NCI-H1105 (cell line): ENCODE measurements at regions not wholly inside any gene's neighbourhood (a gene's known extent, or its start where the extent isn't known, plus 50 kb on each side); places are given as distances from the start of the nearest gene placed in this dataset.

ENCODE experiments used
- DNase-seq: peaks from one replicate; lab custom pipeline; 2025; lab: John Stamatoyannopoulos, UW

- DNase-seq, result no peak
Measured at GRCh38 chr18:40558706-40559392, 1396.2 kb upstream of the PIK3C3 start.

GRCh38 chr18:40555914-40556313 is 1399.1 kb upstream of the PIK3C3 start:
- DNase-seq, result no peak

DNA sequence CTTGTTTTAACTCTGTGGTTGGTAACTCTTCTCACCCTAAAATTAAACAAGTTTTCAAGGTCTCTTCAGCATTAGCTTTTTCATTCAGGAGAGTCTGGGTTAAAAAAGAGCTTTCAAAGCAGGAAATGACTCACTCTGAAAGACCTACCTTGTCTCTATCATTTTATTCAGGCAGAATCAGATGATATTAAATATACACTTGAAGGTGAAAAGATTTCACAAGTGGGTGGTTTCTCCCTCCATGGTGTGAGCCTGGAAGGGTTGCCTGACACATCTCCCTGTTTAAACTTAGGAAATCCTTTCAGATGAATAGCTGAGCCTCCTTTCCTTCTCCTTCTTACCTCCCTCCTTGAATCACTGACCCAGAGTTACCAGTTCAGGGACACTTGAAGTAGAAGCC is 1402.0 kb upstream of the PIK3C3 start:
- DNase-seq, result no peak

DNA sequence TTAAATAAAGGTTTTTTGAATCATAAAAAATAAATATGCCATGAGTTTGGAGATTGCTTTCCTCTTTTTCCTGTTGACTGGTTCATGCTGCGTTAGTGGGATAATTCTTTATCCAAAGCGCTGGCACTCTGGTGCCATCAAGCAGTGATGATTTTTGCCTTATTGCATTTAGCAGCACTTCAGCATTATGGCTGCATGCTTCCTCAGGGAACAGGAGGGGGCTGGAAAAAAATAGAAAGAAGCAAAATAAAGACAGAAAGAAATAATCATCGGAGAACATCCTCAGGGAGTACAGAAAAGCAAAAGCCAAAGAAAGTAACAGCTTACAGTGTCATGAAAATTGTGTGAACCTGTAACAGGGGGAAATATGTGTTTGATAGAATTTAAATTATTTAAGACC is 1408.2 kb upstream of the PIK3C3 start:
- DNase-seq, result no peak

DNA sequence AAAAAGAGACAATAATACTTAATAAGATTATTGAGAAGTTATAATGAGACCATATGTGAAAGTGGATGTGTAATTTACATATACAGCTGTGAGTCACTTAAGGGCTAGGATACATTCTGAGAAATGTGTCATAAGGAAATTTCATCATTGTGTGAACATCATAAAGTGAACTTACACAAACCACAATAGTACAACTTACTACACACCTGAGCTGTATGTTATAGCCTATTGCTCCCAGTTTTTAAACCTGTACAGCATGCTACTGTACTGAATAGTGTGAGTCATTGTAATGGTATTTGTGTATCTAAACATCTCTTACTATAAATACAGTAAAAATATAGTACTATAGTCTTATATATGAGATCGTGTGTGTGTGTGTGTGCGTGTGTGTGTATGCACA is 1420.3 kb upstream of the PIK3C3 start:
- DNase-seq, result no peak

DNA sequence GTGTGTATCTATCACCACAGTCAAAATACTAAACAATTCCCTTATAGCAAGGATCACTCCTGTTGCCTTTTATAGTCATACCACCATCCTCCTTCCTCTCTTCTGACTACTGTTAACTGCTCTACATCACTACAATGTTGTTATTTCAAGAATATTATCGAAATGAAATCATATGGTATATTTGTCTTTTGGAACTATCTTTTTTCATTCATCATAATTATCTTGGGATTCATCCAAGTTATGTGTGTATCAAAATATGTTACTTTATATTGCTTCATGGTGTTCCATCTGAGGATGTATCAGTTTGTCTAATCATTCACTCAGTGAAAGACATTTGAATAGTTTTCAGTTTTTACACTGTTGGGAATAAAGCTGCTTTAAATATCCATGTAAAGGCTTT is 1423.0 kb upstream of the PIK3C3 start:
- DNase-seq, result no peak

GRCh38 chr18:40531051-40531450 is 1424.0 kb upstream of the PIK3C3 start:
- DNase-seq, result no peak

DNA sequence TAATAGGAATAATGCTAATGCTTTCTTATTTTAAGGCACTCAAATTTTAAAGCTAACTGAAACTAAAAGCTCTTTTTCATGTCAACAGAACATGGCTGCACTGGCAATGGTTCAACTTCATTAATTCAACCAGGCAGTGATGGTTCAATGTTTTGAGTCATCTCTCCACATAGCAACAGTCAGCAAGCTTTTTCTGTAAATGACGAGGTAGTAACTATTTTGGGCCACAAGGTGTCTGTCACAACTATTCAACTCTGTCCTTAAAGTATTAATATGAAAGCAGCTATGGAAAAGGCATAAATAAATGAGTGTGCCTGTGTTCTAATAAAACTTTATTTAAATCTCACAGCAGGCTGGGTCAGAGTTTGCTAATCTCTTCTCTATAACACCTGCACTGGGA is 1425.6 kb upstream of the PIK3C3 start:
- DNase-seq, result no peak

- no peak for DNase-seq
Measured at GRCh38 chr18:40524881-40525280, 1430.2 kb upstream of the PIK3C3 start.

DNA sequence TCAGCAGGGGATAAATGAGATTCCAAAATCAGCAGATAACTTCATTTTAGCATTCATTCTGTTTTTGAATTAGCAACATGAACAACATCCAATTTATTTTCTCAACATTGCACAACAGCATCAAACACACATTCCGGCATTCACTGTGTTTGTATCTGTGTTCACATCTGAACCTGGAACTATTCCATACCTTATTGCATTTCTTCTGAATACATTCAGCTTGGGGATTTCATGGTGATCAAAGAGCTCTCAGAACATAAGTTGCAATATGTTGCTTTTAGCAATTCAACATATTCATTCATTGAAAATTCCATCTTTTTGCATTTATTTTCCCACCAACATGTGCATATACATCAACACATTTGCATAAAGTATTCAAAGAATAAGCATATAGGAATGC is 1431.7 kb upstream of the PIK3C3 start:
- DNase-seq, result no peak

DNA sequence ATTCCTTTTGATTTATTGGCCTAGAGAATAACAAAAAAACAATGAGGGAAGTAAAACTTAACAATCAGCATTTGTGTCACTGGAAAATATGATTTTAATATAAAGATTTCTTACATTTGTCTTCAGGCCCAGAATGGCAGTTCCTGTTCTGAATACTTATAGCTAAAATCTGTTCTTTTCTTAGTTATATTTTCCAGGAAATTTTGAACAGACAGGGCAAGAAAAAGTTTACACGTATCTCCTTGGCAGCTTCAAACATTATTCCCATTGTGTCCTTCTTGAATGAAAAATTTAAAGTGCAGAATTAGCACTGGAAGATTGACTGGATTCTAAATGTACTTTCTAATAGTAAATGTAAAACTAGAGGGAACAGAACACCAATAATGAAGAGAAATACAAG is 1454.0 kb upstream of the PIK3C3 start:
- no peak for DNase-seq

DNA sequence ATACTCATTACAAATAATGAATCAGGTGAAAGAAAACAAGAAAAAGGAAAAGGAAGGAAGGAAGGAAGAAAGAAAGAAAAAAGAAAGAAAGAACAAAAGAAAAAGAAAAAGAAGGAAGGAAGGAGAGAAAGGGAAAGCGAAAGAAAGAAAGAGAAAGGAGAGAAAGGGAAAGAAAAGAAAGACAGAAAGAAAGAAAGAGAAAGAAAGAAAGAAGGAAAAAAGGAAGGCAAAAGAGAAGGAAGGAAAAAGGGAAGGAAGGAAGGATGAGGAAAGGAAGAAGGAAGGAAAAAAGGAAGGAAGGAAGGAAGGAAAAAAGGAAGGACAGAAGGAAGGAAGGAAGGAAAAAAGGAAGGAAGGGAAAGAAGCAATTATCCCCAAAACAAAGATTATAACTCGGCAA is 1460.4 kb upstream of the PIK3C3 start:
- DNase-seq, result no peak

GRCh38 chr18:40493316-40493715 is 1461.7 kb upstream of the PIK3C3 start:
- DNase-seq, result no peak

- DNase-seq, result no peak
Measured at GRCh38 chr18:40489301-40489700, 1465.7 kb upstream of the PIK3C3 start.

GRCh38 chr18:40485318-40485717 is 1469.7 kb upstream of the PIK3C3 start:
- DNase-seq, result no peak

- no peak for DNase-seq
Measured at GRCh38 chr18:40473221-40474029, 1481.6 kb upstream of the PIK3C3 start.

DNA sequence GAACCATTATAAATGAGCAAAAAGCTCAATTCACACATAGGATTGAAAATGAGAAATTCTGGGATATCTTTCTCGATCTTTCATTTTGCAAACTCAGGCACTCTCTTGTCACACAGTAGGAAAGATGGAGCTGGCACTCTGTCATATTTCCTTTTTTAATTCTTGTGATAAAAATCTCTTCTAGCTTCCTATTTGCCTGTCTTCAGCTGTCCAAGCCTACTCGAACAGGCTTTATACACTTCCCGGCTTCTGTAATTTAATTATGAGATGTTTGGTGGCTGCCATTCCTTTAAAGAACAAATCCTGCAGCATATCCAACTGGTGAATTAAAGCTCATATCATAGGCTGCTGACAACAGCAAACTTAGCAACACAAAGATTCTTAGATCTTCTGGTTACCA is 1484.3 kb upstream of the PIK3C3 start:
- DNase-seq, result no peak

DNA sequence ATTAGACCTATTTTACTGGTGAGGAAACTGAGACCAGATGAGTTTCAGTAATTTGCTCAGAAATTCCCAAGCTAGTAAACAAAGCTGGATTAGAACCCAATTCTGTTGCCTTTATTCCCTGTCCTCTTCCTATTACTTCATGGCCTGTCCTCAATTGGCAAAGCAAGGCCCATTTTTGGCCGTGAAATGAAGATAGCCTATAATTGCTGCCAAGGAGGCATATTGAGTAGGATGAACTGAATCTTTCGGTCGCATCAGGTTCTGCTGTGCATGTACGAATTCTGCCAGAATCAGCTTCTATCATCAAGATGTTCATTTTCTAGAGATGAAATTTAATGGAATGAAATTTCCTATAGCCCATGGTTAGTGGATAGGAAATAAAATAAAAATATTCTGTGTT is 1485.2 kb upstream of the PIK3C3 start:
- no peak for DNase-seq

DNA sequence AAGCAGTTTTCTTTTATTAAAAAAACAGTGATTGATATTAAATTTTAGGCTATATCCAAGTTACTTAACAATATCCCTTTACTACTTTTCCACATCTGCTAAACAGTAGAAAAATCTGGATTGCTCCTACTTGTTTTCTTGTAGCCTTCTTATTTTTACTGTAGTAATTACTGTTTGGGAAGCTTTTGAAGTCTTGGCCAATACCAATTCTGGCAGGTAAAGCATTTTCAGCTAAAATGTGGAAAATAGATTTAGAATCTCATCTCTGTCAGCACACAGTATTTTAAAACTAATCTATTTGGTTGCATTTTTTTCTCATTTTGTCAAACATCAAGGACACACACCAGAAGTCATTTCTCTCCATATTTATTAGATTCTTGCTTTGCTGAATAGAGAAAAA is 1485.7 kb upstream of the PIK3C3 start:
- DNase-seq, result no peak

DNA sequence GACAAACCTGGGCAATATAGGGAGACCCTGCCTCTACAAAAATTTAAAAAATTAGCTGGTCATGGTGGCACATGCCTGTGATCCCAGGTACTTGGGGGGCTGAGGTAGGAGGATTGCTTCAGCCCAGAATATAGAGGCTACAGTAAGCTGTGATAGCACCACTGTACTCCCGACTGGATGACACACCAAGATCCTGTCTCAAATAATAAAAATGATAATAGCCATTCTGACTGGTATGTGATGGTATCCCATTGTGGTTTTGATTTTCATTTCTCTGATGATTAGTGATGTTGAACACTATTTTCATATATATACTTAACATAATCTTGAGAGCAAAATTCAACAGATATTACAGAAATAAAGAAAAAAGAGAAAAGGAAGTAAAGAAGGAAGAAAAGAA is 1491.0 kb upstream of the PIK3C3 start:
- DNase-seq, result no peak

- DNase-seq, result no peak
Measured at GRCh38 chr18:40453903-40454302, 1501.1 kb upstream of the PIK3C3 start.

DNA sequence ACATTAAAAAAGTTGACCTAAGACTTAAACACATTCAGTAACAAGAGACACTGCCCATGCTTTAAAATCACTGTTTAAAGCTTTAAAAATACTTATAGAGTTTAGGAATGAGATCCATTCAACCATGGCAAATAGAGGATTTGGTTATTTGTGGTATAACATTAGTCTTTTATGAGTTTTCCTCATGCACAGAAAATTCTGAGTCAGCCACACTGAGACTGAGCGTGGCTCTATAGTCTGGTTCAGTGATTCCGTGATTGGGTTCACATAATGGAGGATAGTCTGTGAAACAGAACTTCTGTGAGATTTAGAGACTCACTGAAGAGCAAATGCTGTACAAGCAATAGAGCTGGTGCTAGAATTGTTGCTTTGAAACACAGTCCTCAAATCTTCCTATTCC is 1502.4 kb upstream of the PIK3C3 start:
- DNase-seq, result no peak

GRCh38 chr18:40450751-40451150 is 1504.3 kb upstream of the PIK3C3 start:
- DNase-seq, result no peak

DNA sequence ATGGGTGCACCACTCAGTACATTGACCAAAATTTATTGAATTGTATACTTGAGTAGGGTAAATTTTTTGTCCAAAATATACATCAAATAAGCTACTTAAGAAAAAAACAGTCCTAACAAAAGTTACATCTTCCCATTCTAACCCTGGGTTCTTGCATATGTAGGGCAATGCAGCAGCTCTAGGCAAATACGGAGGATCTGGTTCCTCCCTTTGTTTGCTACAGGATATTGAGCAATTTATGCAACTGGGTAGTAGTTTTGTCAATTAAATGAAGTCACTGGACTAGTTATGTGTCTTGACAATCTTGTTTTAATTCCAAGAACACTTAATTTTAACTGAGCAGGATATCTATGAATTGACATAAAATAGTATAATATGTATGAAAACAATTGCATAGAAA is 1507.2 kb upstream of the PIK3C3 start:
- no peak for DNase-seq
